Hematopoietic multipotent progenitor cell treated with erythropoietin and hydrocortisone succinate and interleukin-3 and kit ligand, for 6 days (in vitro differentiated cells): ENCODE measurements at regions not wholly inside any gene's neighbourhood (a gene's known extent, or its start where the extent isn't known, plus 50 kb on each side); places are given as distances from the start of the nearest gene placed in this dataset.
"Not testable (repeated sequence)": the region's sequence is repeated elsewhere in the genome, so short reads cannot be mapped to it uniquely, and the experiment has no call there.

Experiments used
- DNase-seq: peaks from one replicate; pipeline ENCODE4 v3.0.0-alpha.2; 2015

DNA sequence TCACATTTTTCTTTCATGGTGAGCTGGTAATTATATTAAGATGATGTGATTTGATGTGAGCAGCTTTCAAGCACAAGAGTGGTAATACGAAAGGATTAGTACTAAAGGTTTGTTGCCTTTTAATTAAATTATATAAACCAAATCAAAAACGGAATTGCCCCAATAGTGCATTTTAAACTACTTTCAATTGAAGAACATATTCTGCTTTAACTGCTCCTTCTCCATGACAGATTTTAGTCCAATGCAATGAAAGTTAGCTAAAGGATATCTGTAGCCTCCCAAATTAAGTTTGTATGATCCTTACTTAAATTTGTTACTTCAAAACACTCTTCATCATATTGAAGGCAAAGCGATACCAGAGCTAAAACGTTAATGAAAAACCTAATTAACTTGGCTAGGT is 447.1 kb upstream of the AMOT start:
- no peak for DNase-seq

DNA sequence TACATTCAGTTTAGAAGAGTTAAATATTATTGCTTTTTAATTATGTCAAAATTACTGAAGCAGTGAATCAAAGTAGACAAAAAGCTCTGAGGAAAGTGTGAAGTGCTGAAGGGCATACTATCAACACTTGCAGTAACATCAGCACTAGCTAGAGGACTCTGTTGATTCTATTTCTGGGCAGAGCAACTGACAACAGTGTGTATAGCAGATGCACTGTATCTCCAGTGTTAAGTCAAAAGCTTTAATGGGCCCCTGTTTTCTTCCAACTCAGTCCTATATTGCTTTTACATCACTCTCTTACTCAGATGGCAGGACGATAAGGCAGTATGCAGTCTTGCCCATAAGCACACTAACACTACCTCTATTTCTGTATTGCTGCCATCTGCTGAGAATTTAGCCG is 435.2 kb upstream of the AMOT start:
- DNase-seq: no peak

DNA sequence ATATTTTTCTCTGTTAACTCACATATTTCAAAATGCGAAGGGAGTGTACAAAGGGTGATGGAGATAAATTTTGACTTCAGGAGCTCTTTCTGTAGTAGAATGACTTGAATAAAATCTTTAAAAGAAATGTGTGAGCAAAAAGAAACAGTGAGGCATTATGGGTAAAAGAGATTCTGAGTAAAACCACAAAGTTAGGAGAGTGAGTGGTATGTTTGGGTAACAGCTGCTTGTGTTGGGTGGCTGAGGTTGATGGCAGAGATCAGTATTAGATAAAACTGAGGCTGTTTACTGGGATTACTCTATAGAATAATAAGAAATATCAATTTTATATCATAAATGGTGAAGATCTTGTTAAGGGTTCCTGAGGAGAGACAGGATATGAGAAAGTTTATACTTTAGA is 434.2 kb upstream of the AMOT start:
- DNase-seq: no peak

DNA sequence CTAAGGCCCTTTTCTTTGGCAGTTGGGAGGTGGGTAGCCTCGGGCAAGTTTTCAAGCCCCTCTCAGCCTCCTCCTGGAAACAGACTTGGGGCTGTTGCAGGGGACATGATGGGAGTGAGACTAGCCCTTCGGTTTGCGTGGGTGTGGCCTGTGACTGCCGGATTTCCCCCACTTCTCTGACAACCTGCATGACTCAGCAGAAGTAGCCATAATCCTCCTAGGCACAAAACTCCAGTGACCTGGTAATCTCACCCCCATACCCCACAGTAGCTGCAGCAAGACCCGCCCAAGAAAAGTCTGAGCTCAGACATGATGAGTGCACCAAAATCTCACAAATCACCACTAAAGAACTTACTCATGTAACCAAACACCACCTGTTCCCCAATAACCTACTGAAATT is 433.7 kb upstream of the AMOT start:
- DNase-seq: no peak

DNA sequence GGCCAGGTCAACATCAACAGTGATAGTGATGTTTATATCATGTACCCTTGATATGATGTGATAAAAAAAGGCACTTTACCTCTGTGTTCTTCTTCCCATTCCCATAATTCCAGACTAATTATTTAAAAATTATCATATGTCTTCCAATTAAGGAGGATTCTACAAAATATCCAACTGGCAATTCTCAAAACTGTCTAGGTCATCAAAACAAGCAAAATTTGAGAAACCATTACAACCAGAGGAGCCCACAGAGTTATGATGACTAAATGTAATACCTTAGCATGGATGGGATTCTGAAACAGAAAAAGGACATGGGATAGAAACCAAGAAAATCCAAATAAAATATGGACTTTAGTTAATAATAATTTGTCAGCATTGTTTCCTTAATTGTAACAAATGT is 428.6 kb upstream of the AMOT start:
- DNase-seq: no peak

DNA sequence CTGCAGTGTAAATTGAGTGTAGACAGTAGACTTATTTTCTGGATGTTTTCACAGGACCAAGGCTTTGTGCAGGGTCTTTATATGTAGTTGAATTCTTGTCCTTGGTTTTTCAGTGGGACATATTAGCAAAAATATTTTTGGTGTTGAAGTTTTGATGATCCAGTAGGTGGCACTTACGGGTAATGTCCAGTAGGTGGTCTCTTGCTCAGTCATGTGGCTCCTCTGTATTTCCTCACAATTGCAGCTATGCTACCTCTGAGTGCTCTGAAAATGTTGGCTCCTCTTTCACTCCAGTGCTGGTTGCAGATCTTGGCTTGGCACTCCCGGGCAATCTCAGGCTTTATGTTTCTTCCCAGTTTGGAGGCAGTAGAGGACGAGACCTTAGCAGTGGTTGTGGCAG is 419.8 kb upstream of the AMOT start:
- DNase-seq: no peak

DNA sequence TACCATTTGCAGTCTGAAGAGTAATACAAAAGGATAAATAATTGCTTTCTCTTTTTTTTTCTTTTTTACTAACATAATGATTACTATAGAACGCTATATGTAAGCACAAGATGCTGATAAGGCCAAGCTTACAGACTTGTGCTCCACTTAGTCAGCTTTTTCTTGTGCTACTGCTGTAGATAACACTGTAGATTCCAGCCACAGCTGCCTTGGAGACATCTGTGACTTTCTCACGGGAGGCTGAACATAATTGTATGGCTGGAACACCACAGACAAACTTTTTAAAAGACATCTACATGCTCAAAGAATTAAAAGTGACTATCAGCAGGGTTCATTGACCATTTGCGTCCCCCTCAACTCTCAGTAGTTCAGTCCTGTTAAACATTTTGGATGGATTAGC is 381.7 kb upstream of the AMOT start:
- no peak for DNase-seq

DNA sequence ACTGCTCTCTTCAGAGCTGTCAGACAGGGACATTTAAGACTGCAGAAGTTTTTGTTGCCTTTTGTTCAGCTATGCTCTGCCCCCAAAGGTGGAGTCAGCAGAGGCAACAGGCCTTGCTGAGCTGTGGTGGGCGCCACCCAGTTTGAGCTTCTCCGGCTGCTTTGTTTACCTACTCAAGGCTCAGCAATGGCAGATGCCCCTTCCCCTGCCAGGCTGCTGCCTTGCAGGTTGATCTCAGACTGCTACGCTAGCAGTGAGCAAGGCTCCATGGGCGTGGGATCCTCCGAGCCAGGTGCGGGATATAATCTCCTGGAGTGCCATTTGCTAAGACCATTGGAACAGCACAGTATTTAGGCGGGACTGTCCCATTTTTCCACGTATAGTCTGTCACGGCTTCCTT is 371.4 kb upstream of the AMOT start:
- no peak for DNase-seq

DNA sequence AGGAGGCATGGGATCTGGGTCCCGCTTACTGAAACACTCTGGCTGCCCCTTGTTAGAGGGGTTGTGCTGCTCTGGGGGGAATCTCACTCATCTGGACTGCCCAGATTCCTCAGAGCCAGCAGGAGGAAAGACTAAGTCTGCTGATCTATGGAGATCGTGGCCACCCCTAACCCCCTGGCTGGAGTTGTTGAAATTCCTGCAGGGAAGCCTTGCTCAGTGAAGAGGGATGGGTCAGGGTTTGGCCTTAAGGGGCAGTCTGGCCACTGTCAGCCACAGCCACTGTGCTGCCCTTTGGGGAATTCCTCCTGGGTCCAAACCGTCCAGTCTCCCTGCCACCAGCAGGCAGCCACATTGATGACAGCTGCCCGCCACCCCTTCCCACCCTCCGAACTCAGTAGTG is 362.0 kb upstream of the AMOT start:
- DNase-seq: no peak

DNA sequence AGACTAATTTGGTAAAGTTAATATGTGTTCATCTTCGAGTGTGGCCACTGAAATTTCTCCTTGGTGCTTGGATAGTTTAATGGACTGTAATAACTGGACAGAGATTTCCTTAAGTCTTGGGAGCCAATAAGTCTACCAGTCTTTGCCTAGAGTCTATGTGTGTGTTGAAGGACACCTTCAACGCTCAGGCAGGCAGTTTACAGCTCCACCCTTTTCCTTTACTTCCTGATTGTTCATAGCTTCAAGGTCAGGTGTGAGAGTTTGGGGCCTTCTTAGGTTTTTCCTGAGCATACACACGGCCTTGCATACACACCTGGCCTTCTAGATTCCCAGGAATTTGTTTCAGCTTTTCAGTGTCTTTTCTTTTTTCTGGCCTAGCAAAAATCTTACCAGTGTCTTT is 355.3 kb upstream of the AMOT start:
- no peak for DNase-seq

DNA sequence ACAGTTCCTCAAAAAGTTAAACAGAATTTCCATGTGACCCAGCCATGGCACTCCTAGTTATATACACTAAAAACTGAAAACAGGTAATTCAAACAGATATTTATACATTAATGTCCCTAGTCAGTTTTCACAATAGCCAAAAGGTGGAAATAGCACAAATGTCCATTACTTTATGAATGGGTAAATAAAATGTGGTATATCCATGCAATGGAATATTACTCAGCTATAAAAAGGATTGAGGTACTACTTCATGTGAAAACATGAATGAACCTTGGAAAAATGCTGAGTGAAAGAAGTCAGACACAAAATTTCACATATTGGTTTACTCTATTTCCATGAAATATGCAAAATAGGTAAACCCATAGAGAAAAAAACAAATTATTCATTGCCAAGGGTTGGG is 351.8 kb upstream of the AMOT start:
- no peak for DNase-seq

DNA sequence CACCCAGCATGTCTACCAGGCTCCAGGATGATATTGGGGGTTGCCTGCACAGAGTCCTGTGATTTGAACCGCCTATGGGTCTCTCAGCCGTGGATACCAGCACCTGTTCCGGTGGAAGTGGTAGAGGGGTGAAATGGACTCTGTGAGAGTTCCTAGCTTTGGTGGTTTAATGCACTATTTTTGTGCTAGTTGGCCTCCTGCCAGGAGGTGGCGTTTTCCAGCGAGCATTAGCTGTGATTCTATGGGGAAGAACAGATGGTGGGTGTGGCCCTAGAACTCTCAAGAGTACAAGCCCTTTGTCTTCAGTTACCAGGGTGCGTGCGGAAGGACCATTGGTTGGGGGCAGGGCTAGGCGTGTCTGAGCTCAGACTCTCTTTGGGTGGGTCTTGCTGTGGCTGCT is 316.9 kb upstream of the AMOT start:
- DNase-seq: no peak

DNA sequence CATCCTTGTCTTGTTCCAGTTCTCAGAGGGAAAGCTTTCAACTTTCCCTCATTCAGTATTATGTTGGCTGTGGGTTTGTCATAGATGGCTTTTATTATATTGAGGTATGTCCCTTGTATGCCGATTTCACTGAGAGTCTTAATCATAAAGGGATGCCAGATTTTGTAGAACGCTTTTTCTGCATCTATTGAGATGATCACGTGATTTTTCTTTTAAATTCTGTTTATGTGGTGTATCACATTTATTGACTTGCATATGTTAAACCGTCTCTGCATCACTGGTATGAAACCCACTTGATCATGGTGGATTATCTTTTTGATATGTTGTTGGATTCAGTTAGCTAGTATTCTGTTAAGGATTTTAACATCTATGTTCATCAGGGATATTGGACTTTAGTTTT is 313.7 kb upstream of the AMOT start:
- not testable (repeated sequence) for DNase-seq

DNA sequence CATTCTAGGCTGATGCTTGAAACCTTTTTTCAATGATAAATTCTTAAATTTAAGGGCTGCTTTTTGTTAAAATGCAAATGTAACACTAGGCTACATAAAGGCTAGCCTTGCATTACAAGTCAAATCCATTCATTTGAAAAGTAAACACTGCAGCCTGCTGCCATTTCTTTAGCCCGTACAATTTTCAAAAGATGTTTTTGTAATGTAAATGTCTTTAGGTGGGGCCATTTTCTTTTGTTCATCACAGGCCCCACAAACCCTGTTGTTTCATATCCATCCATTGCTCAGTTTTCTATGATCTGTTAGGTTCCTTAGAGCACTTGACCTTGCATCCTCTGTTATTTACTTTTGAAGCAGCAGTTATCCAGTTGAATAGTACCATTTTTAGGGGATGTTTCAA is 296.2 kb upstream of the AMOT start:
- no peak for DNase-seq

DNA sequence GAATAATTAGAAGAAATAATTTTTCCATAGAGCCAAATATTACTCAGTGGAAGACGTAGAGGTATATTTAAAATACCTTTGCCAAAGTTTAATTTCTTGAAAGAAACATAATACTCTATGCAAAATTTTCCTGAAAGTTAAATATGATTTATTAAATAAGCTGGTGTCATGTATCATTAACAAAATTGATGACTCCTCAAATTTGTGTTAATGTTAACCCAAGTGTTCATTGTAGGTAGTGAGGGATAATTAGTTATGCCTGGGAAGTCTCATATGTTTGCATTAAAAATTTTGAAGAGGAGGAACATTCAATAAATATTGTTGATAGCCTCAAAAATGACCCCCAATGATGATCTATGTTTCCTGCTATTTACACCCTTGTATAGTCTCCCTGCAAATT is 292.7 kb upstream of the AMOT start:
- DNase-seq: no peak

DNA sequence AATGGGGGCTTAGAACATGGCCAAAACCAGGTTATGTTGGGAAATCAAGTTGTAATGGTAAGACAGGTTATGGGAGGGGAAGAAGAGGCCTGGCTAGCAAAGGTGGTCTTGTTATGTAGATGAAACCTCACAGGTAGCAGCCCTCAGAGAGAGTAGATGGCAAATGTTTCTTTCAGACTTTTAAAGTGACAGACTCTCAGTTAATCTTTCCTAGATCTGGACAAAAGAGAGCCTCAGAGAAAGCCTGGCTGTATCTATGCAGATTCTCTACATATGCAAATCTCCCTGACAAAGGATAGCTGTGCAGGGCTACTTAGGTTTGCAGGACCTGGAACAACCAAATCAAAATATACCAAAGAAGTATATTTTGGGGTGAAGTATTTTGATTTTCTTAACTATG is 284.1 kb upstream of the AMOT start:
- no peak for DNase-seq

DNA sequence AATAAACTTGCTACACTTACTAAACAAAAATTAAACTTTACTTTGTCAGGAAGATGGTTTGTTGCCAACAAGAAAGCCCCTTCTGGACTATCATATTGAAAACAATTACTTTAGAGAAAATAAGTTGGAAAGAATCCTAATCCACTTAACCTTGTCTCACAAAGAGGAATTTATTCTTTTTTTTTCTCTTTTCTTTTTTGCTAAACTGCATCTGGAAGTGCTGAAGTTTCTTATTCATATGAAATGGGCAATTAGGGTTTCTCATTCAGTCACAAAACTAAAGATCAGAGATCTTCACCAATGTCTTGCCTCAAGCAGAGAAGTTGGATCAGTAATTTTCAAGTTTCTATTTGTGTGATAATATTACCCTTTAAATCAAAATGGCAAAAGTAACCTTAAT is 234.9 kb upstream of the AMOT start:
- DNase-seq: no peak

DNA sequence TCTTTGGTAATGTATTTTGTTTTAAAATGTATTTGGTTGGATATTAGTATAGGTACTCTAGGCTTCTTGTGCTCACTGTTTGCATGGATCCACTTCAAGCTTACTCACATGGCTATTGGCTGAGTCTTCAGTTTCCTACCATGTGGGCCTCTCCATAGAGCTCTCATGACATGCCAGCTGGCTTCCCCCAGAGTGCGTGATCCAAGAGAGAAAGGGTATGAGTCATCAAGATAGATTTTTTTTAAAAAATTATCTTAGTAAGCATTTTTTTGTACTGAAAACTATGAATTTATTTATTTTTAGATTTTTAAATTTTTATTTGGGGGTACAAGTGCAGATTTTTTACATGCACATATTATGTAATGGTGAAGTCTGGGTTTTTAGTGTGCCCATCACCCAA is 219.1 kb upstream of the AMOT start:
- DNase-seq: no peak

DNA sequence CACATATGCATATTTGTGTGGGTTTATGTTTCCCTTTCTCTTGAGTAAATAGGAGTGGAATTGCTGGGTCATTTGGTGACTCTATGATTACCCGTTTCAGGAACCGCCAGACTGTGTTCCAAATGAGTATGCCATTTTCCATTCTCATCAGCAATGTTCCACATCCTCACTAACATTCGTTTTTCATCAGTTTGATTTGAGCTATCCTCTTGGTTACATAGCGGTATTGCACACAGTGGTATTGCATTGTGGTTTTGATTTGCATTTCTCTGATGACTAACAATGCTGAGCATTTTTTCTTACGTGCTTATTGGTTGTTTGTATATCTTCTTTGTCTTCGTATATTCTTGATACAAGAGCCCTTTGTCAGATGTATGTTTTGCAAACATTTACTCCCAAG is 218.0 kb upstream of the AMOT start:
- DNase-seq: no peak

DNA sequence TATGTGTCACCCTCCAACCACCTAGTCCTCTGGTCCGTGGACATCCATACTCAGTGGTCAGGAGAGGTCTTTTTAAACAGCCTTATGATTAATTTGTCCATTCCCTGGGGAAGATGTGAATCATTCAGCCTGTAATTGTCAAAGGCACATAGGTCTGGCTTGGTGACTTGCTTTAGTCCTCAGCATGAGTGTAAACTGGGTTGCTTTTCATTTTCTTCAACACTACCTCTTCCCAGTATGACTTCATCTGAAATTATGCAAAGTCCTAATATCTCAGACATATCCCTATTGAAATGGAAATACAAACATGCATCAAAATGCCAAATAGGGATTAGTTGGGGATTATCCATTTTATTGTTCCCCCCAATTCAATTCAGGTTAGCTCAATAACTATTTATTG is 208.3 kb upstream of the AMOT start:
- no peak for DNase-seq

DNA sequence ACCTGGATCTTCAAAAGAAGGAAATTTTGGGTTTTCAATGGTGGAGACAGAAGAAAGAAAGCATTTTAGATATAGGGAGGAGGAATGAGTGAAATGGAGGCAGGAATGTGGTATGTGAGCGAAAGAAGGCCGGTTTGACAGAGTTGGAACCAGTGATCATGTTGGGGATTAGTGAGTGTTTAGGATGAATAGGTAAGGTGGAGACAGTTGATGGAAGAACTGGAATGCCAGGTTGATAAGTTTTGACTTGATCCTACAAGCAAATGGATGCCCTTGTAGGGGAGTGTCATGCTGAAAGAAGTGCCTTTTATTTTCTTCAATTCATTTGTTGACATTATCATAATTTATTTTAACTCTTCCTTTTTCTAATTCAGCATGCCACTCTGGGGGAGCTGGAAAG is 207.8 kb upstream of the AMOT start:
- DNase-seq: no peak

DNA sequence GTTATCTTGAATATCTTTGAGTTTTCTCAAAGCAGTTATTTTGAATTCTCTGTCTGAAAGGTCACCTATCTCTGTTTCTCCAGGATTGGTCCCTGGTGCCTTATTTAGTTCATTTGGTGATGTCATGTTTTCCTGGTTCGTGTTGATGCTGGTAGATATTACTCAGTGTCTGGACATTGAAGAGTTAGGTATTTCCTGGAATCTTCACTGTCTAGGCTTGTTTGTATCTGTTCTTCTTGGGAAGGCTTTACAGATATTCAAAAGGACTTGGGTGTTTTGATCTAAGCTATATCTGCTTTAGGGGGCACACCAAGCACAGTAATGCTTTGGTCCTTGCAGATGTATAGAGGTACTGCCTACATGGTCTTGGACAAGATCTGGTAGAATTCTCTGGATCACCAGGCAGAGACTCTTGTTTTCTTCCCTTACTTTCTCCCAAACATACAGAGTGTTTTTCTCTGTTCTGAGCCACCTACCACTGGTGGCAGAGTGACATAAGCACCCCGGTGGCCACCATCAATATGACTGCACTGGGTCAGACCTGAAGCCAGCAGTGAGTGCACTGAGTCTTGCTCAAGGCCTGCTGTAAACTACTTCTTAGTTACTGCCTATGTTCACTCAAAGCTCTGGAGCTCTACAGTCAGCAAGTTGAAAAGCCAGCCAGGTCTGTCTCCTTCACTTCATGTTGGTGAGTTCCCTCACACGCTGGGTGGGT is 193.5 kb upstream of the AMOT start:
- no peak for DNase-seq

DNA sequence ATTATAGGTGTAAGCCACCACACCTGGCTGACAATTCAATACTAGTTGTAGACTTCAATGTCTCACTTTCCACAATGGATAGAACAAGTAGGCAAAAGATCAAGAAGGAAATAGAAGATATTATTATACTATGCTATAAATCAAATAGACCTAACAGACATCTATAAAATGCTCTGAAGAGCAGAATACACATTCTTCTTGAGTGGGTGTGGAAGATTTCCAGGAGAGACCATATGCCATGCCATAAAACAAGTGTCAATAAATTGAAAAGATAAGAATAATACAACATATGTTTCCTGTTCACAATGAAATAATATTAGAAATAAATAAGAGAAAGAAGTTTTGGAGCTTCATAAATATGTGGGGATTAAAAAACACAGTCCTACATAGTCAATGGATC is 179.3 kb upstream of the AMOT start:
- no peak for DNase-seq

DNA sequence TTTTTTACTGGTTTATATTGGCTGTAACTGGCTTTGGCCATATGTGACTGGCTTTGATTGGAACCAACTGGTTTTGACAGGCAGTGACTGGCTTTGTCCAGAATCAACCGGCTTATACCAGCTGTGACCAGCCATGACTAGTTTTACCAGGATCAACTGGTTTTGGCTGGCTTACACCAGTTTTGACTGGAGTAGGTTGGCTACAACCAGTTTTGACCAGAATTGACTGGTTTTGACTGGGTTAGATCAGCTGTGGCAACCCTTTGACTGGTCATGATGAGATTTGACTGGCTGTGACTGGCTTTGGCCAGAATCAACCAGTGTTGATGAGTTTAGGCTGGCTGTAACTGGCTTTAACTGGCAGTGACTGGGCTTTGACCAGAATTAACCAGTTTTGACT is 169.2 kb upstream of the AMOT start:
- no peak for DNase-seq

DNA sequence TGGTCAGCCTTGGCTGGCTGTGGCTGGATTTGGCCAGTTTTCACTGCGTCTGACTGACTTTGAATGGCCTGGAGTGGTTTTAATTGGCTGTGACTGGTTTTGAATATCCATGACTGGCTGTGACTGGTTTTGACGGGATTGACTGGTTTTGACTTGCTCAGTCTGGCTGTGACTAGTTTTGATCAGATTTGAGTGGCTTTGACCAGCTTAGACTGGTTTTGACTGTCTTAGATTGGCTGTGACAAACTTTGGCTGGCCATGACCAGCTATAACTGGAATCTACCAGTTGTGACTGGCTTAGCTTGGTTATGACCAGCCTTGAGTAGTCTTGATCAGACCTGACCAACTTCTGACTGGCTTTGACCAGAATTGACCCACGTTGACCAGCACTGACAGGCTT is 168.4 kb upstream of the AMOT start:
- no peak for DNase-seq

DNA sequence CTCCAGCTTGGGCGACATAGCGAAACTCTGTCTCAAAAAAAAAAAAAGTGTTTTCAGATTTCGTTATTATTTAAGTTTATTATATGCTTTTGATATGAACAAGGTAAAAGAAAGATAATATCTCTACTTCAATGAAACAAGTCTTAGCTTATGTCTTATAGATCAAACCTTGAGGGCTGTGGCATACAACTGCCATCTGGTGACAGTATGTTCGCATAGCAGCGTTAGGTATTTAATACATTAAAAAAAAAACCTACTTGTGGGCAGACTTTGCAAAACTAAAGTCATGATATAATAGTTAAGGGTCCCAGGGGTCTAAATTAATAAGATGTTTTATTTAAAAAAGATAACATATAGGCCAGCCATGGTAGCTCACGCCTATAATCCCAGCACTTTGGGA is 161.2 kb upstream of the AMOT start:
- no peak for DNase-seq
